Spleen (tissue), 7 donors: ENCODE measurements at regions not wholly inside any gene's neighbourhood (a gene's known extent, or its start where the extent isn't known, plus 50 kb on each side); places are given as distances from the start of the nearest gene placed in this dataset.

Experiments used
- POLR2A ChIP-seq, 3 donors: fragments of 450-650 bp; IDR thresholded peaks; one replicate each; pipeline ENCODE4 v1.5.1; 2017; ENCODE audit warnings: antibody characterized with exemption in 3 of 3, mild to moderate bottlenecking in 1 of 3
- TF ChIP-seq, protein P1 (sequence below), 11 experiments: fragments of 200-600 bp in 7 of 11; fragments of 450-650 bp in 4 of 11; sonication (generic) in 4 of 11; IDR thresholded peaks in 8 of 11; conservative IDR thresholded peaks in 3 of 11; 1 replicate in 7 of 11; 2 replicates in 4 of 11; pipeline versions ENCODE4 v1.4.0 to v1.8.0; 2016 to 2021; ENCODE audit warnings: antibody characterized with exemption in 11 of 11, inconsistent platforms in 4 of 11, mild to moderate bottlenecking in 1 of 11
- donor health status: DM: no; HTN: no; CAD: no; lungs with moderate emphysema.
- donor health status: DM: no; HTN: no; CAD: no.
- donor health status: DM: no; HTN: no; CAD: no.

DNA sequence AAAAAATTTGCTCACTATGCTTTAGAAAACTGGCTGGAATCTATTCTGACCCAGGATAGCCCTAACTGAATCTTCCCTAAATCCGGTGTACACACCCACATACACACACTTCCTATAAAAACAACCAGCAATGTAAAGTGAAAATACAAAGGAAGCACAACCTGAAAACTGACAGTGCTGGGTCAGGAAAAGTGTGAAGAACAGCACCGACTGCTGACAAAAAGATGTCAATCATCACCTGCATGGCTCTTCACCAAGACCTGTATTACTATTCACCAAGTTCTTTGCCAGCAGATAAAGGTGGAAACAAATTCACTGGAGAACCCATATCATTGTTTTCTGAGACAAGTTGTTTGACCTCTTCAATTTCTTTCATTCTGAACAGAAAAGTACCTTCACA, 293.8 kb upstream of the GRAMD2B start:
- TF ChIP-seq, protein P1, sequence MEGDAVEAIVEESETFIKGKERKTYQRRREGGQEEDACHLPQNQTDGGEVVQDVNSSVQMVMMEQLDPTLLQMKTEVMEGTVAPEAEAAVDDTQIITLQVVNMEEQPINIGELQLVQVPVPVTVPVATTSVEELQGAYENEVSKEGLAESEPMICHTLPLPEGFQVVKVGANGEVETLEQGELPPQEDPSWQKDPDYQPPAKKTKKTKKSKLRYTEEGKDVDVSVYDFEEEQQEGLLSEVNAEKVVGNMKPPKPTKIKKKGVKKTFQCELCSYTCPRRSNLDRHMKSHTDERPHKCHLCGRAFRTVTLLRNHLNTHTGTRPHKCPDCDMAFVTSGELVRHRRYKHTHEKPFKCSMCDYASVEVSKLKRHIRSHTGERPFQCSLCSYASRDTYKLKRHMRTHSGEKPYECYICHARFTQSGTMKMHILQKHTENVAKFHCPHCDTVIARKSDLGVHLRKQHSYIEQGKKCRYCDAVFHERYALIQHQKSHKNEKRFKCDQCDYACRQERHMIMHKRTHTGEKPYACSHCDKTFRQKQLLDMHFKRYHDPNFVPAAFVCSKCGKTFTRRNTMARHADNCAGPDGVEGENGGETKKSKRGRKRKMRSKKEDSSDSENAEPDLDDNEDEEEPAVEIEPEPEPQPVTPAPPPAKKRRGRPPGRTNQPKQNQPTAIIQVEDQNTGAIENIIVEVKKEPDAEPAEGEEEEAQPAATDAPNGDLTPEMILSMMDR (IDR thresholded peaks at IDR 0.05 in 8 of 11, conservative IDR thresholded peaks at IDR 0.05 in 3 of 11): no peak
- TF ChIP-seq POLR2A (IDR thresholded peaks at IDR 0.05): no peak
